Astrocyte of the cerebellum (primary cell): ENCODE measurements at regions not wholly inside any gene's neighbourhood (a gene's known extent, or its start where the extent isn't known, plus 50 kb on each side); places are given as distances from the start of the nearest gene placed in this dataset.

Experiments
- DNase-seq: peaks from one replicate; pipeline ENCODE4 v3.0.0-alpha.2; 2011; ENCODE audit warnings: low read depth
- H3K4me3 ChIP-seq: 2 replicates; pipeline ENCODE4 v1.5.1; 2011; ENCODE audit warnings: mild to moderate bottlenecking, low read depth, low read length, moderate library complexity
- in situ Hi-C: cut with HindIII; loops from 2 replicates; pipeline ENCODE4 v1.10.0; 2017; ENCODE audit warnings: low sequenced_read_pairs
- TF ChIP-seq, protein P1 (sequence below): IDR thresholded peaks from 2 replicates; pipeline ENCODE4 v1.5.1; 2012; ENCODE audit warnings: low read length, low read depth, moderate library complexity, mild to moderate bottlenecking; ENCODE audit errors: missing control alignments

DNA sequence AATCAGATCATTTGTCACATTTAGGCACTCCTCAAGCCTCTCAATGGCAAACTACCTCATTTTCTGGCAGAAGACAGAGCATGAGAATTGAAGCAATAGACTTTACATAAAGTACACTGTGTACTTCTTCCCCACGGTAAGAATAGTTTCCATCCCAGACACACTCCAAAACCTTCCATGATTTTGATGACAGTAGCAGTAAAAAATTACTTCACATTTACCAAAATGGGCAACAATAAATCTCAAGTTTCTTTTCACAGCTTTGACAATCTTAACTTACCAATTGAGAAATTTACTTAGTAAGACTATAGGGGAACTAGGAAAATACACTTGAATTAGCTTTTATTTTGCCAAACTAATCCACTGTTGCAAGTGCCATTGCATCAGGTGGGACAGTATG, 353.8 kb downstream of the HAO1 start:
- TF ChIP-seq, protein P1, sequence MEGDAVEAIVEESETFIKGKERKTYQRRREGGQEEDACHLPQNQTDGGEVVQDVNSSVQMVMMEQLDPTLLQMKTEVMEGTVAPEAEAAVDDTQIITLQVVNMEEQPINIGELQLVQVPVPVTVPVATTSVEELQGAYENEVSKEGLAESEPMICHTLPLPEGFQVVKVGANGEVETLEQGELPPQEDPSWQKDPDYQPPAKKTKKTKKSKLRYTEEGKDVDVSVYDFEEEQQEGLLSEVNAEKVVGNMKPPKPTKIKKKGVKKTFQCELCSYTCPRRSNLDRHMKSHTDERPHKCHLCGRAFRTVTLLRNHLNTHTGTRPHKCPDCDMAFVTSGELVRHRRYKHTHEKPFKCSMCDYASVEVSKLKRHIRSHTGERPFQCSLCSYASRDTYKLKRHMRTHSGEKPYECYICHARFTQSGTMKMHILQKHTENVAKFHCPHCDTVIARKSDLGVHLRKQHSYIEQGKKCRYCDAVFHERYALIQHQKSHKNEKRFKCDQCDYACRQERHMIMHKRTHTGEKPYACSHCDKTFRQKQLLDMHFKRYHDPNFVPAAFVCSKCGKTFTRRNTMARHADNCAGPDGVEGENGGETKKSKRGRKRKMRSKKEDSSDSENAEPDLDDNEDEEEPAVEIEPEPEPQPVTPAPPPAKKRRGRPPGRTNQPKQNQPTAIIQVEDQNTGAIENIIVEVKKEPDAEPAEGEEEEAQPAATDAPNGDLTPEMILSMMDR, result no peak
- no peak for DNase-seq
- in situ Hi-C loops, result no loop called here
- H3K4me3 ChIP-seq, result no peak overlapping the region

DNA sequence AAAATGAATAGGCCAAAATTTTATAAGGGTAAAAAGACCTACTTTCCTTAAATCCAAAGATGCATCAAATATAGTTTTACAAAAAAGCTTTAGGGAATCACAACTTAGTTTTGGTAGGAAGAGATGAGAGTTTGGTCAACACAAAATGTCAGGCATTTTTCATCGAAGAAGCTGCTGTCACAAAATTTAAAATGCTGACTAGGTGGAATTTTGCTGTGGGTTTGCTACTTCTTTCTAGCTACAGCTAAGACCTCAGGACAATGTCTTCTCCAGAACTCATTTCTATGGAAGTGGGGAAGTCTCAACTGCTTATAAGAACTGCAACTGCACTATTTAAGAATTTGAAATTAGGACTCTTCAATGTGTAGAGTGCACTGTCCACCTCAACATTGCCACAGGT, 351.1 kb downstream of the HAO1 start:
- in situ Hi-C loops, result no loop called here
- no peak overlapping the region for H3K4me3 ChIP-seq
- TF ChIP-seq, protein P1, result no peak
- no peak for DNase-seq

DNA sequence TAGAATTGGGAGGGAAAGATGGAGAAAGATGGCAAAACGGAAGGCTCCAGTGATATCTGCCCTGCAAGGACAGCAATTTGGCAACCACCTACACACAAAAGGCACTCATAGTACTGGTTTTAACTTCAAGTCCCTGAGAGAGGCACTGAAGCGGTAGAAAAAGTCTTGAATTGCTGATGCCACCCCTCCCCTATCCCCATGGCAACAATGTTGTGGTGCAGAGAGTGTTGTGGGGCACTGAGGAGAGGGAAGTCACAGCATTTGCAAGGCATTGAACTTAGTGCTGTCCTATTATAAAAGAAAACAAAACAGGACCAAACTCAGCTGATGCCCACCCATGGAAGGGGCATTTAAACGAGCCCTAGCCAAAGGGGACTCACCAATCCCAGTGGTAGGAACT, 343.7 kb downstream of the HAO1 start:
- H3K4me3 ChIP-seq, result no peak overlapping the region
- in situ Hi-C loops, result no loop called here
- DNase-seq, result no peak
- TF ChIP-seq, protein P1, result no peak

DNA sequence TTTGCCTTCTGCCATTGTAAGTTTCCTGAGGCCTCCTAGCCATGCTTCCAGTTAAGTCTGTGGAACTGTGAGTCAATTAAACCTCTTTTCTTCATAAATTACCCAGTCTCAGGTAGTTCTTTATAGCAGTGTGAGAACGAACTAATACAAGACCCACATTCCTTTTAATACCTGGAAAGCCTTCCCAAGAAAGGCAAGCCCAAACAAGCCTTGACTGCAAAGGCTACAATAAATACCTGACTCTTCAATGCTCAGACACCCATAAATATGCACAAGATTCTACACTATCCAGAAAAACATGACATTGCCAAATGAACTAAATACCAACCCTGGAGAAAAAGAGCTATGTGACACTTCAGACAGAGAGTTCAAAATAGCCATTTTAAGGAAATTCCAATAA, 338.8 kb downstream of the HAO1 start:
- DNase-seq, result no peak
- TF ChIP-seq, protein P1, result no peak
- H3K4me3 ChIP-seq, result no peak overlapping the region
- in situ Hi-C loops, result no loop called here

DNA sequence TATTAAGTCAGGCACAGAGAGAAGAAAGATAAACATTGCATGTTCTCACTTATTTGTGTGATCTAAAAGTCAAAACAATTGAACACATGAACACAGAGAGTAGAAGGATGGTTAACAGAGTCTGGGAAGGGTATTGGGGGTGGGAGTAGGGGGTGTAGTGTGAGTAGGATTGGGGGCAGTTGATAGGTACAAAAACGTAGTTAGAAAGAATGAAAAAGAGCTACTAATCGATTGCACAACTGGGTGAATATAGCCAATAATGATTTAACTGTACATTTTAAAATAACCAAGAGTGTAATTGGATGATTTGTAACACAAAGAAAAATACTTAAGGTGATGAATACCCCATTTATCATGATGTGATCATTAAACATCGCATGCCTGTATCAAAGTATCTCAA, 333.3 kb downstream of the HAO1 start:
- DNase-seq, result no peak
- no peak overlapping the region for H3K4me3 ChIP-seq
- TF ChIP-seq, protein P1, result no peak
- in situ Hi-C loops, result no loop called here

DNA sequence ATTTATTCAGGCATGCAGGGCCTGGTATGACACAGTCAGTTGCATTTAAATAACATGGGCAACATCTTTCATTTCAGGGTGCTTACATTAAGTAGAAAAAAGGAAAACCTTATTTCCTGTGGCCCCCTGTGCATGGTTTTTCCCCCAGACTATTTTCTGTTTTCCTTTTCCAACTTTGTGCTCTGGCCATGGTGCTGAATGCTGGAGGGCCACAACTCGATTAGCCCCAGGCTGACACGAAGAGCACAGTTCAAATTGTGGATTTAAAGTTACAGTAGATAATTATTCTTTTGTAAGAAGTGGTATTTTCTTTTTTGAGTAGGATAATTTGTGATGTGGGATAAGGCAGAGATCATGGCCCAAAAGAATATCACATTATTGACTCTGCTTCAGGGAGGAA, 332.0 kb downstream of the HAO1 start:
- in situ Hi-C loops, result no loop called here
- no peak overlapping the region for H3K4me3 ChIP-seq
- no peak for DNase-seq
- TF ChIP-seq, protein P1, result no peak

DNA sequence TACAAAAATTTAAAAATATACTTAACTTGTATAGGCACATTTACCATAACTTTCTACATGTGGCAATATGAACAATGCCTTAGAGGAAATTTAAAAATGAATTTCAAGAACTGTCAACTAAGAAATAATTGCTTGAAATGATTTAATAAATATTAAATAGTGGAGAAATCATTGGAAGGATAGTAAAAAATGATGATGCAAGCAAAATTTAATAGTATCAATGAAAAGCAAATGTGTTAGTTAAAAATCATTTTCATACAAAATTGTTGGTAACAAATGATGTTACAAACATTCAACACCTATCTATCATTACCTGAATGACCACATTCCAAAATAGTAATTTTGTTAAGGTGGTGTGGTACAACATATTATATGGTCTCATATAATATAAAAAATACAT, 331.0 kb downstream of the HAO1 start:
- TF ChIP-seq, protein P1, result no peak
- H3K4me3 ChIP-seq, result no peak overlapping the region
- in situ Hi-C loops, result no loop called here
- no peak for DNase-seq
